ENCODE measurements at regions not wholly inside any gene's neighbourhood (a gene's known extent, or its start where the extent isn't known, plus 50 kb on each side); places are given as distances from the start of the nearest gene placed in this dataset.
"Not testable (repeated sequence)": the region's sequence is repeated elsewhere in the genome, so short reads cannot be mapped to it uniquely, and the experiment has no call there.

GRCh38 chr18:961644-962355 lies 57.1 kb downstream of the ADCYAP1 start:
- peak in 1 of 4 experiments; percentile 7 for DNase-seq

GRCh38 chr18:963276-963675 lies 58.6 kb downstream of the ADCYAP1 start:
- DNase-seq: no peak

DNA sequence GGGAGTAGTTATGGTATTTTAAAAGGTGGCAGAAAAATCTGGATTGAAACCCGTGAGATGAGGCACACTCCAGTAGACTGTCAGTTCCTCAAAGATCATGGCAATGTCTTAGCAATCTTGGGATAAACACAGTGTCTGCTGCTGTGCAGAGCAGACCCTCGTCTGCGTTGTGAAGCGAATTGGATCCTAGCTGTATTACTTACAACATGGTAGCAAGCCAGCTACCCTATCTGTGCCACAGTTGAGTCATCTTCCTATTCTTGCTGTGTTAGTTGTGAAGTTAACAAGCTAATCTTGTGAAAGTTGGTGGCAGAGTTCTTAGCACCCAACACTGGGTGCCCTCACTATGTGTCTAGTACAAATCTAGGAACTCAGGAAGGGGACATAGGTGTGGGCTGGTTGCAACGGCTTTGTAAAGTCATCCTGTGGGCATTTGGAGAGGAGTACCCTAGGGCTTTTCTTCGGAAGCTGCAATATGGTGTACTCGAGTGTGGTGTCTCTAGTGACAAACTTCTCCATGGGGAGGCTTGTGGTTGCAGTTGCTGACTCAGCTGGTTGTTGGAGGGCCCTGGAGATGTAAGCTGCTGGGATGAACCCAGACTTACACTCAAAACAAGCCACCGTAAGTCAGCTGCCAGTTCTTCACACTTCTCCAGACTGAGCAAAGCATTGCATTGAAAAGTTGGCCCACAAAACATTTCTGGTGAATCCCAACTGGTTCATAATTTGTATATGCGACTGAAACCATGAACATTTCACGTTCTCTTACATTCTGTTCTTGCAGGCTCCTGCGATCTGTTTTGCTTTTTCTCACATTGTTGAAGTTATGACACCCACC lies 61.5 kb downstream of the ADCYAP1 start:
- no peak for DNase-seq

GRCh38 chr18:966759-967576 lies 62.3 kb downstream of the ADCYAP1 start:
- no peak for DNase-seq

DNA sequence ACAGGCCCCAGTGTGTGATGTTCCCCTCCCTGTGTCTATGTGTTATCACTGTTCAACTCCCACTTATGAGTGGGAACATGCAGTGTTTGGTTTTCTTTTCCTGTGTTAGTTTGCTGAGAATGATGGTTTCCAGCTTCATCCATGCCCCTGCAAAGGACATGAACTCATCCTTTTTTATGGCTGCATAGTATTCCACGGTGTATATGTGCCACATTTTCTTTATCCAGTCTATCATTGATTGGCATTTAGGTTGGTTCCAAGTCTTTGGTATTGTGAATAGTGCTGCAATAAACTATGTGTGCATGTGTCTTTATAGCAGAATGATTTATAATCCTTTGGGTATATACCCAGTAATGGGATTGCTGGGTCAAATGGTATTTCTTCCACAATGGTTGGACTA lies 64.2 kb downstream of the ADCYAP1 start:
- DNase-seq: not testable (repeated sequence)

DNA sequence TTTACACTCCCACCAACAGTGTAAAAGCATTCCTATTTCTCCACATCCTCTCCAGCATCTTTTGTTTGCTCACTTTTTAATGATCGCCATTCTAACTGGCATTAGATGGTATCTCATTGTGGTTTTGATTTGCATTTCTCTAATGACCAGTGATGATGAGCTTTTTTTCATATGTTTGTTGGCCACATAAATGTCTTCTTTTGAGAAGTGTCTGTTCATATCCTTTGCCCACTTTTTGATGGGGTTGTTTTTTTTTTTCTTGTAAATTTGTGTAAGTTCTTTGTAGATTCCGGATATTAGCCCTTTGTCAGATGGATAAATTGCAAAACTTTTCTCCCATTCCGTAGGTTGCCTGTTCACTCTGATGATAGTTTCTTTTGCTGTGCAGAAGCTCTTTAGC lies 64.6 kb downstream of the ADCYAP1 start:
- not testable (repeated sequence) for DNase-seq

DNA sequence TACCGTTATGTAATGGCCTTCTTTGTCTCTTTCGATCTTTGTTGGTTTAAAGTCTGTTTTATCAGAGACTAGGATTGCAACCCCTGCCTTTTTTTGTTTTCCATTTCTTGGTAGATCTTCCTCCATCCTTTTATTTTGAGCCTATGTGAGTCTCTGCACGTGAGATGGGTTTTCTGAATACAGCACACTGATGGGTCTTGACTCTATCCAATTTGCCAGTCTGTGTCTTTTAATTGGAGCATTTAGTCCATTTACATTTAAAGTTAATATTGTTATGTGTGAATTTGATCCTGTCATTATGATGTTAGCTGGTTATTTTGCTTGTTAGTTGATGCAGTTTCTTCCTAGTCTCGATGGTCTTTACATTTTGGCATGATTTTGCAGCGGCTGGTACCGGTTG lies 69.9 kb downstream of the ADCYAP1 start:
- DNase-seq: not testable (repeated sequence)

DNA sequence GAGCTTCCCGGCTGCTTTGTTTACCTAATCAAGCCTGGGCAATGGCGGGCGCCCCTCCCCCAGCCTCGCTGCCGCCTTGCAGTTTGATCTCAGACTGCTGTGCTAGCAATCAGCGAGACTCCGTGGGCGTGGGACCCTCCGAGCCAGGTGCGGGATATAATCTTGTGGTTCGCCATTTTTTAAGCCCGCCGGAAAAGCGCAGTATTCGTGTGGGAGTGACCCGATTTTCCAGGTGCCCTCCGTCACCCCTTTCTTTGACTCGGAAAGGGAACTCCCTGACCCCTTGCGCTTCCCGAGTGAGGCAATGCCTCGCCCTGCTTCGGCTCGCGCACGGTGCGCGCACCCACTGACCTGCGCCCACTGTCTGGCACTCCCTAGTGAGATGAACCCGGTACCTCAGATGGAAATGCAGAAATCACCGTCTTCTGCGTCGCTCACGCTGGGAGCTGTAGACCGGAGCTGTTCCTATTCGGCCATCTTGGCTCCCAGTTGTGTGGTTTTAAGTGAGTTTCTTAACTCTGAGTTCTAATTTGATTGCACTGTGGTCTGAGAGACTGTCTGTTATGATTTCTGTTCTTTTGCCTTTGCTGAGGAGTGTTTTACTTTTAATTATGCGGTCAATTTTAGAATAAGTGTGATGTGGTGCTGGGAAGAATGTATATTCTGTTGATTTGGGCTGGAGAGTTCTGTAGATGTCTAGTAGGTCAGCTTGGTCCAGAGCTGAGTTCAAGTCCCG lies 71.9 kb downstream of the ADCYAP1 start:
- not testable (repeated sequence) for DNase-seq

GRCh38 chr18:977327-977726 lies 72.7 kb downstream of the ADCYAP1 start:
- DNase-seq: not testable (repeated sequence)

DNA sequence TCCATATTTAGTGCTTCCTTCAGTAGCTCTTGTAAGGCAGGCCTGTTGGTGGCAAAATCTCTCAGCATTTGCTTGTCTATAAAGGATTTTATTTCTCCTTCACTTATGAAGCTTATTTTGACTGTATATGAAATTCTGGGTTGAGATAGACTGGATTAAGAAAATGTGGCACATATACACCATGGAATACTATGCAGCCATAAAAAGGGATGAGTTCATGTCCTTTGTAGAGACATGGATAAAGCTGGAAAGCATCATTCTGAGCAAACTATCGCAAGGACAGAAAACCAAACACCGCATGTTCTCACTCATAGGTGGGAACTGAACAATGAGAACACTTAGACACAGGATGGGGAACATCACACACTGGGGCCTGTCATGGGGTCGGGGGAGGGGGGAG lies 73.1 kb downstream of the ADCYAP1 start:
- DNase-seq: not testable (repeated sequence)

DNA sequence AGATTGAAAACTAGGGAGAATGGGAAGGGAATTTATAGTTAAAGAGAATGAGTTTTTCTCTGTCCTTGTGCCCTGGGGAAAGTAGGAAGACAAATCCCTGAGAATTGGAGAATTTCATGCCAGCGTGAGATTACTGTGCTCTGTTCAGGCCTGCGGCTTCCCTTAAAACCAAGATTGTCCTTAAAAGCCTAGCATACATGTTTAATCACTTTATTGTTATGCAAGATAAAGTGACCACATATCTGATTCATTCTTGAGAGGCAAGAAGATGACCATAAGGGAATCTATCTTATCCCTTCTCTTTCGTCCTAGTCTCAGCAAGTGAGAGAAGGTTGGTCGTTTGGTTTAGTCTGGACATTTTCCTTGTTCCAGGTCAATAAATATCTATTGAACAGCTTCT lies 75.9 kb downstream of the ADCYAP1 start:
- no peak for DNase-seq

DNA sequence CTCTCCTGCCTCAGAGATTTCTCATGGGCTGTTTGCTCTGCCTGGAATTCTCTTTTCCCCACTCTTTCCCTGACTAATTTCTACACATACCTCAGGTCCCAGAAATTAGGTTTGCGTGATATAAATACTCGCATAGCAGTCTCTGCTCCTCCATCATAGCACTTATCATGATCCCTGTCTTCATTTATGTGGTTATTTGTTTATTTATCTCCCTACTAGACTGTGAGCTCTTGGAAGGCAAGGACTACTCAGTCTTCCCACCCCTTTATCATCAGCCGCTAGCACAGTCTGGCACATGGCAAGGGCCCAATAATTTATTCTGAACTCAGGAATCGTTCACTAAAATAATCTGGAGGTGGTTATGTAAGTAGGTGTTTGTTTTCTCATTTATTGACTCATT lies 79.3 kb downstream of the ADCYAP1 start:
- no peak for DNase-seq

- DNase-seq: no peak
Measured at GRCh38 chr18:985212-985661, 80.6 kb downstream of the ADCYAP1 start.

DNA sequence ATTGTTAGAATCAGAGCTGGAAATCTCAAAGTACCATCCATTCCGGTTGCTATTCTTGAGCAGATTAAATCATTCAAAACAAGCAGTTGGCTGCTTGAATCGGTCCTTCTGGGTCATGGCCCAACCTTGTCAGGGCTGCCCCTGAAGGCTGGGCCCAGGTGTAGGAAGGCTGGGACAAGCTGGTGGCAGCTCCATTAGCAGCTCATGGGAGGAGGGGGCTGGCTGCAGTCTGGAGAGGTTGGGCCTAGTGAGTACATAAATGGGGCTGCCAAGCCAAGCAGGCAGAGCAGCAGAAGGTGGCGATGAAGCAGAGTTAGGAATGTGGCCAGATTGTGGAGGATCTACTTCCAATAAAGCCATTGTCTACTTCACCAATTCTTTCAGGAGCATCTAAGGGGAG lies 81.4 kb downstream of the ADCYAP1 start:
- DNase-seq: no peak

DNA sequence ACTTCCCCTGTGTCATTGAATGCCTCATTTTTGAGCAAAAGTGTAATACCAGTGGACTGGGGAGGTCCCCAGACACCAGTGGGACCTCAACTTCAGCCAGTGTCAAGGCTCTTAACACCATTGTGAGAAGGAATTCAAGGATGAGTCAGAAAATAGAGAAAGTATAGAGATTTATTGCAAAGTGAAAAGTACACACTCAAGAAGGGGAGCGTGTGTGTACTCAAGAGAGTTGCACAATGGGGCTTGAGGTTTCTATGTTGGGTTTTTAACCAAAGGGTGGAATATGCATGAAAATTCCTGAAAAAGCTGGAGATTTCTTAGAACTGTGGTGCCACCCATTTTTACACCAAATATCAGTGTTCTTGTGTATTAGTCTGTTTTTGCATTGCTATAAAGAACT lies 81.9 kb downstream of the ADCYAP1 start:
- no peak for DNase-seq

DNA sequence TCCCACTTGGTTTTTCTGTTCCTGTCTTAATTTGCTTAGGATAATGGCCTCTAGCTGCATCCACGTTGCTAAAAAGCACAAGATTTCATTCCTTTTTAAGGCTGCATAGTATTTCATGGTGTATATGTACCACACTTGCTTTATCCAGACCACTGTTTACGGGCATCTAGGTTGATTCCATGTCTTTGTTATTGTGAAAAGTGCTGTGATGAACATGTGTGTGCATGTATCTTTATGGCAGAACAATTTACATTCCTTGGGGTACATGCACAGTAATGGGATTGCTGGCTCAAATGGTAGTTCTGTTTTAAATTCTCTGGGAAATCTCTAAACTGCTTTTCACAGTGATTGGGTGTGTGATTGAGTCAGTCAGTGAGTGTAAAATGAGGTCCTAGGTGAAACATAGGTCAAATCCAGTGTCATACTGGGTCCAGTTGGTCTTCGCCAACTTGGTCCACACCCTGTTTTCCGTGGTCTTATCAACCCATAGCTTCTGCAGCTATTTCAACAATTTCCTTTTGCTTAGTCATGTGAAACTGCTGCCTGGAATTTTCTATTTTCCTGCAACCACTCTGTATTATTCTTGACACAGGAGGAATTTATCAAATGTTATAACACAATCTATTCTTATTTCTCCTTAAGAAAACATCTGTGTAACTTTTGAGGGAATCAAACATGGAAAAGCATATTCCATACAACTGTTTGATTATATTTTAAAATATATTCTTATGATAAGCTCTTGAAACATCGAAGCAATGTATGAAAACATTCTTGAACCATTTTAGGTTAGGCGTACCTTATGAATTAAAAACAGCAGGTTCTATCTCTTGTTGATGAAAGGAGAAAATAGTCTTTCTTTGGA lies 82.9 kb downstream of the ADCYAP1 start:
- DNase-seq: no peak

DNA sequence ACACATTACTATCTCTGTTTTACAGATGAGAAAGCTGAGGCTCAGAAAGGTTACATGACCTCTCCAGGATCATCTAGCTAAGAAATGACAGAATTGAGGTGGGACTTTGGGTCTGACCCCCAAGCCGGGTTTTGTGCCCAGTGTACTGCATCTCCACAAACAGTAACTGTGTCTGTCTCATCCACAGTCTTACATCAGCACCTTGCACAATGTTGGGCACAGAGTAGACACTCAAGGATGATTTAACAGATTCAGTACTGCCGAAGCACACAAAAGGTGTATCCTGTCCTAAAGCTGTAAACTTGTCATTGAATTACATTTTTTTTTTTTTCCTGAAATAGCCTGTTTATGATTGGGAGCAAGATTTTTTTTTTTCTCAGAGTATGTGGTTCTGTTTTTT lies 84.8 kb downstream of the ADCYAP1 start:
- no peak for DNase-seq

DNA sequence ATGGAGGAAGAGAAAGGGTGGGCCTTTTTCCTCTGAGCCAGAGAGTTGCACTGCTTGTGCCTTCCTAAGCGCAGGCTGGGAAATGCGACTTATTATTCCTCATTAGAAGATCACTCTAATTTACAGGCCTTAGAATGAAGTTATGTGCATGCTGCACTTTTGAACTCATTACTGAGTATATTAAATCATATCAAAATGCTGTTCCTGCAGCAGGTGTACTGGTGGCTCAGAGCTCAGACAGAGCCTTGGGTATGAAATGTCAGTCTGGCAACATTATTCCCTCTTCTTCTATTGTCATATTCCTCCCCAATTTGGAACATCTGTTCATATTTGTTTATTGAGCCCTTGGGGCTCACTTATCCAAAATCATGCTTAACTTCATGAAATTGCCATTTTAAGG lies 85.5 kb downstream of the ADCYAP1 start:
- no peak for DNase-seq

- no peak for DNase-seq
Measured at GRCh38 chr18:991441-991840, 86.8 kb downstream of the ADCYAP1 start.

GRCh38 chr18:993560-993959 lies 88.9 kb downstream of the ADCYAP1 start:
- no peak for DNase-seq

GRCh38 chr18:995629-996028 lies 91.0 kb downstream of the ADCYAP1 start:
- DNase-seq: no peak

DNA sequence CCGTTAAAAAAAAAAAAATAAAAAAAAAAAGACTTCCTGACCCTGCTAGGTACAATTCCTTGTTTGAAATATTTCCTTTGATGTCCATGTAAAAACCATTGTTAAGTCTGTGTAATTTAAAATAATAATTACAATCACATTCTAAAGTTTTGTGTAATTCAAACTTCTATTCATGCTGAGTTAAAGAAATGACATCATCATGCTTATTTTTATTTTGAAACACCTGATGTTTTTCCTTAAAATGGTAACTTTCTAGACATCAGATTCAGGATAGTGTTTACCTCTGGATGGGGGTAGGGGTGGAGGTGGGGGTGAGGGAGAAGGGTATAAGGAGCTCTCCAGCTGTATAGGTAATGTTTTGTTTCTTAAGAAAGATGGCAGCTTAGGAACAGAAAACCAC lies 92.8 kb downstream of the ADCYAP1 start:
- DNase-seq: no peak
